ENCODE measurements at regions not wholly inside any gene's neighbourhood (a gene's known extent, or its start where the extent isn't known, plus 50 kb on each side); places are given as distances from the start of the nearest gene placed in this dataset.
"Not testable (repeated sequence)": the region's sequence is repeated elsewhere in the genome, so short reads cannot be mapped to it uniquely, and the experiment has no call there.

DNA sequence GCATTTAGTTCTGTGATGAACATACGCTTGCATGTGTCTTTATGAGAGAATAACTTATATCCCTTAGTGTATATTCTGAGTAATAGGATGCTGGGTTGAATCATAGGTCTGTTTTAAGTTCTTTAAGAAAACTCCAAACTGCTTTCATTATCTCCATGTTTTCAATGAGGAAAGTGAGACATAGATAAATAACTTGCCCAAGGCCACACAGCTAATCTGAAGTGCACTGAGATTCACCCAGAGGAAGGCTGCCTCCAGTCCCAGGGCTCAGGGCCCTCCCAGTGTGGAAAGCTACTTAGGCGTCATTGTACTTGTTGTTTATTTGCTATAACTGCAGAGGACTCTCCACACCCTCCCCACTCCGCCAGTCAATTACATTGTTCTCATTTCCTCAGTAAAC lies 126.7 kb downstream of the INHBA start:
- no peak for DNase-seq

DNA sequence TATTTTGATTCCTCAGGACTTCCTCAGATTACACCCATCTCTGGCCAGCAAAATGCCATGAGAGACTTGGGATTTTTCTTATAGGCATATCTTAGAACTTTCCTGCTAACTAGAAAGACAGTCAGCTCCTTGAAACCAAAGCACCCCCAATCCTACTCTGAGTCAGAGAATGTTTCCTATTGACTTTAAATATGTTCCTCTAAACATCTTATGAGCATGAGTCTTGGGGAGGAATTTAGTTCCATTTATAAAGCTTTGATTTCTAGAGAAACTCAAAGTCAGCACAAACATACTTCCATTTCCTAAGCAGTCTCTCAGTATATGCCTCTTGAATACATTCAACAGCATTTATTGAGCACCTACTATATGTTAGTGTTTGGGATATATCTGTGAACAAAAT lies 128.5 kb downstream of the INHBA start:
- DNase-seq: no peak

DNA sequence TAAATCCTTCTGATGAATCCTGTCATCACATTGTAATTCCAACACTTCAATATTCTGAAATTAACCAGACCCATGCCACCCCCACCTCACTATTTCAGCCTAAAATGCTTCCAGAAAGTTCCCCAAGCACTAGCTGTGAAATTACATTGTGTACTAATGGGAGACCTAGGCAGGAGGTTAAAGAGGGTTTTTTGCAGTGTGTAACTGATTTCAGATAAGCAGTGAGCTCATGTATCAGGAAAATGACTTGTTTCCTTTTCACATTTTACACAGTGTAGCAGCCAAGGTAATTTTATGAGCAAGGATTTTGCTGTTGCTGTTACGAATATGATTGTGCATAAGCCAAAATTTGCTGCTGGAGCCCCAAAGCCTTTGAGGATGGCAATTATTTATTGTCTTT lies 129.0 kb downstream of the INHBA start:
- no peak for DNase-seq

DNA sequence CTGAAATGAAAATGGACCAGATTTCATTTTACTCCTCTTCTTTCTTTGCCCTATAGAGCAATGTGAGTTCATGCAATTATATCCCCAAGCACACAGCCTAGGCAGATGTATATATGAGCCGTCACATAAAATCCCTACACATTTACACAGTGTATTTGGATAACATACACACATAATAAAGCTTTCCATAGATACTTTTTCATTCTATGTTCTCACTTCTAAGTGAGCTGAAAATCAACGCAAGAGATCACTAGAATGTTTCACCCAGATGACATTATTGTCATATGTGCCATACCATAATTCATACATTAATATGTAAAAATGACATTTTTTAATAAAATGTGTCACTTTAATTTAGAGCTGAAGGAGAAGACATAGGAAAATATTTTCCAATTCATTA lies 129.4 kb downstream of the INHBA start:
- no peak for DNase-seq

DNA sequence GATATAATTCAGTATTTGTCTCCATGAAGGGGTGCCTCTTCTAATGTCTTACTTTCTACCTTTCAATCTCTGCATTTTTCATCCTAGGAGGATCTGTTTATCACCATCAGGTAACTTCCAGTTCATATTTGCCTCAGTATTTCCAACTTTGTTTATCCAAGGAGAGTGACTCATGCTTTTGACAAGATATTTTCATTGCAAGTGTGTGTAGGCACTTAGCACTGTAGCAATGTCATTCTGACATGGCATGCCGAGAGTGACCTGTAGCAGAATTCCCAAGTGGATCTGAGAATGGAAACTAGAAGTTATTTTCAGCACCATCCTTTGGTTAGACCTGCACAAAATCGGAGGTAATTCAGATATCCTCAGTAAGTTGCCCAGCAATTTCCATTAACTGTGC lies 129.9 kb downstream of the INHBA start:
- no peak for DNase-seq

DNA sequence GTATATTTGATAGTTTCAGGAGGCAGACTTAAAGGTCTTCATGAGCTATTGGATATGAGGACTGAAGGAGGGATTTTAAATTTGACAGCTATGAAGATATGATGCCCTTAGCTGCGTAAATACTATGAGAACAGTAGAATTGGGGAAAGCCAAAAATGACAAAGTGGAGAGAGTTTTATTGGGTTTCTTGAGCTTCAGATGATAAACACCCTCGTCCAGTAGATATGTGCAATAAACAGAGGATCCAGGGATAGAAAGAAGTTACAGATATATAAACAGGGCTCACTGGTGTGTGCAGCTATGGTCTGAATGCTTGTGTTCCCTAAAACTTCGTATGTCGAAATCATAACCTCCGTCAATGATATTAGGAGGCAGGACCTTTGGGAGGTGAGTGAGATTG lies 131.3 kb downstream of the INHBA start:
- no peak for DNase-seq

DNA sequence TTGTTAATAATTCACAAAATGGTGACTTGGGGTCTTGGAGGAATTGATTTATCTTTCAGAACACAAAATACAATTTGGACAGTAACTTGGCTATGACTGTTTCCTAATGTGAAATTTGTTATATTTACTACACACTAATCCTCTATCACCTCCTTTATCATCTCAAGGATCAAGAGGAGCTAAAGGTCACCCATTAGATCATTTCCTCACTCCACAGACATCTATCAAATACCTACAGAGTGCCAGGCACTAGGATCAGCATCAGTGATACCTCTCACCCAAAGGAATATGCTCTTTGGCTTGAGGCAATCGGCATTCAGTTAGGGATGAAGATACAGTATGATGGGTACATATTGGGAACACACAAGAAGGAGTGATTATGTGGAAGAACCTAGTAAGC lies 132.1 kb downstream of the INHBA start:
- no peak for DNase-seq

DNA sequence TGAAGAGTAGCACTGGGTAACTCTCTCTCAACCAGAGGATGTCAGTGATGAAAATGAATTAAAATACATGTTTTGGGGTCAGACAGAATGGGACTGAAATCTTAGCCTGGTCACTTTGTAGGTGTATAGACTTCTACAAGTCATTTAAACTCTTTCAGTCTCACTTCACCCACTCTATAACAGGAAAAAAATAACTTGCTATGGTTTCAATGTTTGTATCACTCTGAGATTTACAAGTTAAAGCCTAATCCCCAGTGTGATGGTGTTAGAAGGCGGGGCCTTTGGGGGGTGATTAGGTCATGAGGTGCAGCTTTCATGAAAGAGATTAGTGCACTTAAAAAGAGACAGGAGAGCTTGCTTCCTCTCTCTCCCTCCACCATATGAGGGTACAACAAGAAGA lies 134.8 kb downstream of the INHBA start:
- DNase-seq: no peak

DNA sequence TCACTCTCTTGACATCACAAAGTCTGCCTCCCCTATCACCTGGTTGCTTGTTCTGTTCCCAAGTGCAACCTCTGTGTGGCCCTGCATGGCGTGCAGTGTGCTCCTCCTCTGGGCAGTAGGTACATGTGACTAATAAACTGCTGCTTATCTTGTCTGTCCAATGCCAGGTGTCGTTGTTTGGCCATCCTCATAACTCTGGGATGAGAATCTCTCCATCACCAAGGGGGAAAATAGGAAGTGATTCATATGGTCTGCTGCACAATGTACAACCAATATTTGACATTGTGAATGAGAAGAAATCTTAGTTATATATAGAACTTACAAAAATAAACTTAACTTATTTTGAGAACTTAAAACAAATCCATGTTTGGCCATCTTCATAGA lies 135.2 kb downstream of the INHBA start:
- DNase-seq: no peak

DNA sequence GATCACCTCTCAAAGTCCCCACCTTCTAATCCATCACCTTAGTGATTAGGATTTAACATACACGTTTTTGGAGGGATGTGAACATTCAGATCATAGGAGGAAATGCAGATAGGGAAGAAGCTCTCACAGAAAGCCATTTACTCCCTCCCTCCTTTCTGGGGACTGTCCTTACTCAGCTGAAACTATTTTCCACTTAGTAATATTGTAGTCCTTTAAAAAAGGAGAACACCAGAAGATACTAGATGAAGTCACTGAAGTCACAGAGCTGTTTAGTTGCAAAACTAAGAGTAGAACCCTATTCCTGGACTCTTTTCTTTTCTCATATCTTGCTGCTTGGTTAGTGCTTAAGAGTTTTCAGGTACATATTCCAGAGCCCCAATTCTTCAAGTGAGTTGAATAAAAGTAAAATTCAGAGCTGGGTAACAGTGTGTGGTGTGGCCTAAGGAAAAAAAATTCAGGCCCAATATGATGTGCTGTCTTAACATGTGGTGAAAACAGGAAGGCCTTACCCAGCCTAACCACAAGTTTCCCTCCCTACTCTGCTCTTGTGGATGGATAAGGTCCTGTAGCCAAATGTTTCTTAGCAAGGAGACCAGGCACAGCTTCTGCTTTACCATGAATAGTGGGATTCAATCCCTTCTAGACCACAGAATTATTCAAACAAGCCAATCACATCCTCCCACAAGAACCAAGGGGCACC lies 135.7 kb downstream of the INHBA start:
- DNase-seq: no peak

DNA sequence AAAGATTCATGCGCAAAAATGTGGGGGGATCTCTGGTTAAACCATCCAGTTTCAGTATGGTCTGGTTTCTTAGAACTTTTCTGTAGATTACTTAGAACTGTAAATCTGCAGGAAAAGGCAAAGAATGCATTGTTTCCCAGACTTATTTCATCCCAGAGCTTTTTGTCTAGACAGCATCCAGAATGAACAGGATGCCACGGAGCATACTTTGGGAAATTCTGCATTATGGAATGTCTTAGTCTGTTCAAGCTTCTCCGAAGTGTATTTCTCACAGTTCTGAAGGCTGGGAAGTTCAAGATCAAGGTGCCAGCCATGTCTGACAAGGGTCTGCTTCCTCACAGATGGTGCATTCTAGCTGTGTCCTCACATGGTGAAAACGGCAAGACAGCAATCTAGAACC lies 136.3 kb downstream of the INHBA start:
- DNase-seq: no peak

DNA sequence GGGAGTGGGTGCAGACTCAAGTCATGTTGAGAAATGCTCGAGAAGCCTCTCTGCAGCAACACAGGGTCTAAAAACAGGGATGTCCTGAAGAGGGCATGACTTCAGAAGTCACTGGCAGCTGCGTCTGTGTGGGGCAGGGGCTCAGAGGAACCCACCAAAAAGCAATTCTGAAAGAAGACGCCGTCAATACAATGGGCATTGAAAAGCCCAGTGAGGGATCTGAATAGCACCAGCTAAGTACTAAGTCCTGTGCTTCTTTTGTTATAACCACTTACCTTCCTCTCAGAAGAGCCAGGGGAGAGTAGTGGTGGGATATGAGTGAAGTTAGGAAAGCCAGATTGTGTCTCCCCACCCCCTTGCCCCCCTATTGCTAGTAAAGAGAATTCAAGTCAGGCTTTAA lies 137.2 kb downstream of the INHBA start:
- no peak for DNase-seq

DNA sequence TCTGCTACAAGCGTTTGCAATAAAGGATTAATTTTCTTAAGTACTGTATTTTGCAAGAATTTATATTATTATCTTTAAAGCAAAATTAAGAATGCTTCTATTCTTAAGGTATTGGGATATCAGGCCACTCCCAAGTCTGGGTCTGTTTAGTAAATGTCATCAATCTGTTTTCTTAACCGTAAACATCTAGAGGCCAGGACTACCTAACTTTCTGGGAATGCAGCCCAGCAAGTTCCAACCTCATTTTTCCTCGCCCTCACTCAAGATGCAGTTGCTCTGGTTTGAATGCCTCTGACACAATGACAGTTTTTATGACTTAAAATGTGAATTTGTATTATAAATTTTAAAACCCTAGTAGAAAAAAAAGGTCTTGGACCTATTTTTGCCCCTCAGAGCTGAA lies 143.5 kb downstream of the INHBA start:
- DNase-seq: no peak

DNA sequence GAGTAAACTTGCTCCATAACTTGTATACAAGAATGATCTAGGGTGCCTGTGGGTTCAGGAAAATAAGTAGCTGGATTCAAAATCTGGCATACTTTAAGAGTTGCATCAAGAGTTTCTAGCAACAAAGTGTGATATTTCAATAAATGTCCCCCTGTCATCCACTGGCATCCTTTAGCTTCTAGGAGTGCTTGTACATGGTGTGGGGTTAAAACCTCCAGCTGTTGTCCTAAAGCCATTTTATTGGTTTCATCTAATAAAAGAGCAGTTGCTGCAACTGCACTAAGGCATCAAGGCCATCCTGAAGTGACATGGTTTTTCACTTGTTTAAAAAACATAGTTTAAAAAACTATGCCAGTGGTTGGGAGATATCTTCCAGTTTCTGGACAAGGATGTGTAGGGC lies 148.4 kb downstream of the INHBA start:
- DNase-seq: no peak

DNA sequence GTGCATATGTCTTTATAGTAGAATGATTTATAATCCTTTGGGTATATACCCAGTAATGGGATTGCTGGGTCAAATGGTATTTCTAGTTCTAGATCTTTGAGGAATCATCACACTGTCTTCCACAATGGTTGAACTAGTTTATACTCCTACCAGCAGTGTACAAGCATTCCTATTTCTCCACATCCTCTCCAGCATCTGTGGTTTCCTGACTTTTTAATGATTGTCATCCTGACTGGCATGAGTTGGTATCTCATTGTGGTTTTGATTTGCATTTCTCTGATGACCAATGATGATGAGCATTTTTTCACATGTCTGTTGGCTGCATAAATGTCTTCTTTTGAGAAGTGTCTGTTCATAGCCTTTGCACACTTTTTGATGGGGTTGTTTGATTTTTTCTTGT lies 152.8 kb downstream of the INHBA start:
- not testable (repeated sequence) for DNase-seq

DNA sequence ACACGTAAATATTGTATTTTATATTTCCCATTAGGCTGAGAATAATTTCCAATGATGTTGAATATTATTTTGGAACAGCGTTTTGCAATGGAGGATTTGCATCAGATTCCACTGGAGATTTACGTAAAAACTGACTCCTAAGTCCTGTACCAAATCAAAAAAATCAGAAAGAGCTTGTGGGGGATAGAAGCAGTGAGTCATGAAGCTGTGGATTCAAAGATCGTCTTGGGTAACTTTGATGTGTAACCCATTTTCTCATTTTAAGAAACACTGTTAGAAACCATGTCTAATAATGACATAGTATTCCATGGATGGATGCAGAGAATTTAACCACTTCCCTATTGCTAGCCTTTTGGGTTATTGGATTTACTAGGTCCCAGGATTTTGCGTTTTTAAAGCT lies 158.6 kb downstream of the INHBA start:
- no peak for DNase-seq

DNA sequence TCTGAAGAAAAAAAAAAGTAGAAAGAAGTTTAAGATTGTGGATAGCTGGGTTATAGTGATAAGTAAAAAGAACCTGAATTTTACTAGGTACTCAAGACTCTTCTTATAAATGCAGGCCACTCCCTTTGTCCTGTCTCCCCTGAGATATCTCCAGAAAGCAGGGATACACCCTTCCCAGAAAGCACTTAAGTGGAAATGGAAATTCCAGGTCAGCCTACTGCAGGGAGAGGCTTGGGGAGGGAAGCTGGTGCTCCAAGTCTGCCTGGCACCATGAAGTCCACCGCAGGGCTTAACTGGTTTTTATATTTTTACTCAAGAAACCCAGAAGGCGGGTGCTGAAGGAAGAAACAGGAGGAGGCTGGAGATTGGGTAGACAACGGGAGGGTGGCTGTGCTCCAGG lies 162.3 kb downstream of the INHBA start:
- no peak for DNase-seq

DNA sequence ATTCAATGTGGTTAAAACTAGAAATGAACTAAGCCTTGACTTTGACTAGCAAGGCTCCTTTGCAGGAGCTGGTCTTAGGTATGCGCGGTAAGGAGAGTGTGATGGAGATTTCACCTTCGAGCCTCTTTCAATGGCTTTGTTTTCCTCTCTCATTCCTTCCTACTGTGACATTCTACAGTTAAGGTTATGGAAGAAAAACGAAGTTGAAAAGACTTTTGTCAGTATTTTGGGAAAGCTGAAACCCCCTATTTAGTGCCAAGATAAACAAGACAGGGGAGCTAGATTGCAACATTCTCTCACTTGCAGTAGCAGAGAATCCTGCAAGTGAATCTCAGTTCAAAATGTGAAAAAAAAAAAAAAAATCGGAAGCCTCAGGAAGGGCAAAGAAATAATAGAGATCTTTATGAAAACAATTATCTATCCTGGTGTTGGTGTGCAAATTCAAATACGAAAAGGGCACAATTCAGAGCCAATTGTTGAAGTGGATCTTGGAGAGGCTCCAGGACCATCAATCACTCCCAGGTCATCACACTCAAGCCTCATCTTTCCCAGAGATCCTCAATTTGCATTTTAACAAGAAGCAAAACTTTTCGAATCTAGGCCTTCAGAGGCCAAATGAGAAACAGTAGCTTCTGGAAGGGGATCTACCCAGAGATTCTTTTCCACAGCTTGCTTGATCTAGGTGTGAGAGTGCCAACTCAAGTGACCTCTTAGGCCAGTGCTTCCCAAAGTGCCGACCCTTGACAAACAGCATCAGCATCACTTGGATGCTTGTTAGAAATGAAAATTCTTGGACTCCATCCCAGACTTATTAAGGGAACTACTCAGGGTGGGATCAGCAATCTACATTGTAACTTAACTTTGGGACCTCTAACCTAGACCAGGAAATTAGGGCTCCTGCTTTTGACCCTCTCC lies 163.8 kb downstream of the INHBA start:
- no peak for DNase-seq

DNA sequence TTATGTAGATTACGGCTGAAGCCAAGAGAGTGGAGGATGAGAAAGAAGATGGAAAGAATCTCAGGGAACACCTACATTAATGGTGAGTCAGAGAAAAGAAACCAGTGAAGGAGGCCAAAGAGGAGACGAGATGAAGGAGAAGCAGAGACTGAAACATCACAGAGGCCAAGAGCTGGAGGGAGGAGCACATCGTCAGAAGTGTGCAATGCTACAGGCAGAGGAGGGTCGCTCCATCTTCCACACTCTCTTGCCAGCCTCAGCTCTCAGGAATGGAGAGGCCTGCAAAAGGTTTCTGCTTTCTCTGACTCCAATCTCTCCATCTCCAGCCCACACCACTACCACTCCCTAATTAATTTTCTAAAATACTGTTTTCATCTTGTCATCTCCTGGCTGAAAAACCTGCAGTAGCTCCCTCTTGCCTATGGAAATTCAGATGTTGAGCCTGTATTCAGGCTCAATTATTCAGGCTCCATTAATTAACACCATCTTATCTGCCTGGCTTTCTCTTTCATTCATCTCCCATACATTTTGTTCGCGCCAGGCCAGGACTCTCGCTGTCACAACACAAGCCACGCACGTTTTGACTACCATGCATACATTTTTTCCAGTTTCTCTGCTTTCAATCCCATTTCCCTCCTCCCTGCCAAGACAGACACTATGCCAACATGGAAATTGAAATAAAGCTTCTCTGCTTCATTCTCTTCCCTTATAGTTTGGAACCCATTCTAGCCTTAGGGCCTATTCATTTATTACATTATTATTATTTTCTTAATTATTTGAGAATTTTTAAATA lies 165.8 kb downstream of the INHBA start:
- no peak for DNase-seq

DNA sequence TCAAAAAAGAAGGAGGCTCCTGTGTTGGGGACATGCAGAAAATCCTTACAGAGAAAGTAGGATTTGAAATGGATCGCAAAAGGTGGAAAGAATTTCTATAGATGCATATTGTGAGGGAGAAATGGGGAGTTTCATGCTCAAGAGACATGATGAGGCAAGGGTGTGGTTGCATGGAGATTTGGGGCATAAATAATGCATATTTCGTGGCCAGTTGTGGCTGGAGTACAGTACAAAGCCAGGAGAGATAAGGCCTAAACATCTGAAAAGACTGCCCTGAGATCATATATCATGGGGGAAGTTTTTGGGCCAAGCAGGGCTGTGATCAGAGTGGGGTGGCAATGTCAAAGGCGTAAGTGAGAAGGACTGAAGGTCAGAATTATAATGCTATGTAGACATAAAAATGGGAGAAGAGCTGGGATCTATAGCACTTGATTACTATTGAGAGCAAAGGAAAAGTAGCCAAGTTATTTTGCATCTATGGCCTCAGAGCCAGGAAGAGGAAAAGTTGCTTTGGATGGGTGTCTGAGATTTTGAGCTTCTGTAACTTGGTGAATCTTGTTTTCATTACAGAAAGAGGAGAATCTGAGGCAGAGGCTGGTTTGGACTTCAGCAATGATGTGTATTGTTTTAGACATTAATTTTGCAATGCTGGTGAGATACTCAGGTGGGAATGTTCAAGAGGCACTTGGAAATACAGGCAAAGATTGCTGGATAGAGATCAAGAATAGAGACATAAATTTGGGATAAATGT lies 166.6 kb downstream of the INHBA start:
- DNase-seq: no peak

DNA sequence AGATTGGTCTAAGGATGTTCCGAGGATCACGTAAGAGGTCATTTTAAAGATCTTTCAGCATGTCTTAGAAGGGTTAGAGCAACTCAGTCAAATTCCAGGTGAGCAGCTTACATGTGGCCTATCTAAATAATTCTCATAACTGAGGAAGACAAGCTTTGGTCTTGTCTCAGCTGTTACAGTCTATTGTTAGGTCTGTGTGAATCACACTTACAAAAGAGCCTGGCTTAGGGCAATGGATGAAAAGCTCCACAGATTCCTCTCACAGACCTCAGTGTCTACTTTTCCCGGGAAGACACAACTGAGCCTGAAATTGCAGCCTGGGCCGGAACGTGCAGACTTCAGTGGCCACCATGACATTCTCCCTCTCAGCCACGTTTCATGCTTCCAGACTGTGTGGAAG lies 173.1 kb downstream of the INHBA start:
- DNase-seq: no peak

DNA sequence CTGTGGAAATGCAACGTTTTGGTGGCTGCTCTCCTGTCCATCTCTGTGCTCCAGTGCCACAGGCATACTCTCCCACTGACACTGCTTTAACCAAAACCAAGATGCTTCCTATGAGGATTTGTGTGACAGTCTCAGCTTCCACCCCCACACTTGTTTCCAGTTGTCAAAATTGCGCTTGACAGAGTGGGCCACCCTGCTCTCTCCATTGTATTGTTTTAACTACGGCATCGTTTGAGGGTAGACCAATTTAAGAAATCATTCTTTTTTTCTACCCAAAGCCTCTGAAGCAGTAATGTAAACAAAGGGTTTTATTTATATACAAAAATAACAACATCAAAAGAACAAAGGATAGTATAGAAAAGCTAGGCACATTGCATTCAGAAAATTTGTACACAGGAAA lies 178.0 kb downstream of the INHBA start:
- no peak for DNase-seq

DNA sequence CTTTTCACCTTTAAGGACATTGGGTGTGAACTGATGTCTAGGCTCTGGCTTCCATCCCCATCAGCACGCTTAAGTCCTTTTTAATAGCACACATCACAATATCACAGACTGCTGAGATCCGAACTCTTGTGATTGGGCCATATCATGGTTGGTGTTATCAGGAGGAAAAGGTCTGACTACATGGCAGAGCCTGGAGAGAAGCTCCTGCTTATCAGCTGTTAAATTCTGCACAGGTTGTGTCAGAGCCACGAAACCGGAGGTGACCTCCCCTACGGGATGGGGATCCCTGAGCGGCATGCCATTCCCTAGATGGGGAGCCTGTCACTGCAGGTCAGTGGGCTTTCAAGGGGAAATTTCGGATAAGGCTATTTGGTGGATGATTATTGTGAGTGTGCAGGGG lies 182.4 kb downstream of the INHBA start:
- no peak for DNase-seq
